ENCODE measurements at regions not wholly inside any gene's neighbourhood (a gene's known extent, or its start where the extent isn't known, plus 50 kb on each side); places are given as distances from the start of the nearest gene placed in this dataset.

DNA sequence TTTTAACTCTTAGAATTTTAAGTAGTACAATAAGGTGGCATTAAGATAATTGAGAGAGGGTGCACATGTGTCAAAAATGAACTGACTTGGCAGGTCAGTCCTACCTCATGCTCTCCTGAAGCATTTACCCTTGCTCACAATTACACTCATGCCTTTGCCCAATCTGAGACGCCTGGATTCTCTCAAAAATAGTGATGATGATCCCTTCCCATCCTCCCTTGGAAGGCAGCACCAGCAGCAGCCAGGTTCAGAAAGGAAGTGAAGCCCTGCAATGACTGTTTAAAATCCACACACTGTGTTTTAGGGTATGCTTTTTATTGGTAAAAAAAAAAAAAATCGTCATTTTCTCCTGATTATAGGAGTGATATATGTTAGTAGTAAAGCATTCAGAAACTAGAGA is 246.6 kb downstream of the PRELID2 start:
- no peak overlapping the region for H3K4me3 ChIP-seq (ENCODE audit: low read depth, poor library complexity, severe bottlenecking)
- WGBS, 2 donors, result 61 to 67% methylated on average over 2 of the region's 2 CpGs
- TF ChIP-seq CTCF (IDR thresholded peaks at IDR 0.05), result no peak
- no peak for DNase-seq (ENCODE audit: low spot score in 2 of 2)
- intact Hi-C loops (cut with DNase I; ENCODE audit: low total_unique reads), result no loop called here

DNA sequence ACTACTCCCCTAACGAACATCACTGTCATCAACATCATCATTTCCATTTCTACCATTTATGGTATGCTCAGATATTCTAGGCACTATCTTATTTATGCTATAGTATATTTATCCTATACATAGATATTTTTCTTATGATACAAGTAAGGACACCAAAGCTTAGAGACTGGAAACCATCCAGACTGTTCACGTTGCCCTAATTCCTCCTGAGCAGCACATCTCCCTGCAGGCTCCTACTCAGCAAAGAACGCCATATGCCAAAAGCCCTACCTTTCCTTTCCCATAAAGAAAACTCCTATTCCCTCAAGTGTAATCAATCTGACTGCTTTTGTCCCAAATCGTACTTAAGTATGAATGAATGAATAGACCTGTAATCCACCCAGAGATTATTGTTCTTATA is 247.0 kb downstream of the PRELID2 start:
- DNase-seq (ENCODE audit: low spot score in 2 of 2), result no peak
- H3K4me3 ChIP-seq (ENCODE audit: low read depth, poor library complexity, severe bottlenecking), result no peak overlapping the region
- no peak for TF ChIP-seq CTCF (IDR thresholded peaks at IDR 0.05)
- no peak for TF ChIP-seq POLR2A (IDR thresholded peaks at IDR 0.05)
- WGBS, 2 donors, result 59 to 69% methylated on average over 4 of the region's 4 CpGs
- intact Hi-C loops (cut with DNase I; ENCODE audit: low total_unique reads), result no loop called here

GRCh38 chr5:145587710-145588109 is 247.4 kb downstream of the PRELID2 start:
- intact Hi-C loops (cut with DNase I; ENCODE audit: low total_unique reads), result no loop called here
- H3K4me3 ChIP-seq (ENCODE audit: low read depth, poor library complexity, severe bottlenecking), result no peak overlapping the region
- 25 to 32% methylated on average over 1 of the region's 1 CpG for WGBS, 2 donors
- TF ChIP-seq POLR2A (IDR thresholded peaks at IDR 0.05) (no peak), CTCF (IDR thresholded peaks at IDR 0.05) (no peak)
- no peak for DNase-seq (ENCODE audit: low spot score in 2 of 2)

GRCh38 chr5:145587308-145587672 is 247.9 kb downstream of the PRELID2 start:
- WGBS, 2 donors, result 91 to 94% methylated on average over 6 of the region's 6 CpGs

DNA sequence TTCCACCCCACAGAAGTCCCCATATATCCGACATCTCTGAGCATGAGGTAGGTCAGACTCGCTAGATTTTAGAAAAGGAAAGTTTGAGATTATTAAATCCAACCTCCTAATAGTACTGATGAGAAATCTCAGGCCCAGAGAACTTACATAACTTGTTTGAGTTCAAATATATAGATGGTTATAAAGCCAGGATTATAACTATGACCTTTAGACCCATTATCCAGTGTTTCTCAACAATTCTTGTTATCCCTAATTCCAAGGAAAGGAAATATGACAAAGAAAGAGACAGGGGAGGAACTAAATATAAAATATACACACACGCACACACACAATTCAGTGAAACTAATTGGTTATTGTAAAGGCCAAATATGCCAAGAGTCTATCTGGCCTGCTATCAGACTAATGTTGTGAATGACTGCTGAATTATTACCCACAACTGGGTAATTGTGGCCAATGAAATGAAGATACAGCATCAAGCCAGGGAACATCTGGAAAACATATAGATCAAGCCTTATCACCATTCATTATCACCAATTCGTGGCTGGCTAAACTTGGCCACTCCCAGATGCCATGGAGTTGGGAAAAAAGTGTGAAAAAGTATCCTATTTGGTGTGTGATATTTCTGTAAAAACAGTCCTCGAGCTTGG is 248.4 kb downstream of the PRELID2 start:
- 82 to 89% methylated on average over 5 of the region's 5 CpGs for WGBS, 2 donors
- DNase-seq (ENCODE audit: low spot score in 2 of 2), result no peak
- TF ChIP-seq CTCF (IDR thresholded peaks at IDR 0.05) (no peak), POLR2A (IDR thresholded peaks at IDR 0.05) (no peak)
- intact Hi-C loops (cut with DNase I; ENCODE audit: low total_unique reads), result no loop called here
- H3K4me3 ChIP-seq (ENCODE audit: low read depth, poor library complexity, severe bottlenecking), result no peak overlapping the region

More at GRCh38 chr5:145587308-145587672, 247.9 kb downstream of the PRELID2 start:
- no peak for TF ChIP-seq POLR2A (IDR thresholded peaks at IDR 0.05)
- TF ChIP-seq CTCF (IDR thresholded peaks at IDR 0.05), result no peak
- DNase-seq (ENCODE audit: low spot score in 2 of 2), result no peak
- H3K4me3 ChIP-seq (ENCODE audit: low read depth, poor library complexity, severe bottlenecking), result no peak overlapping the region
- intact Hi-C loops (cut with DNase I; ENCODE audit: low total_unique reads), result no loop called here
